Keratinocyte (primary cell): ENCODE measurements at regions not wholly inside any gene's neighbourhood (a gene's known extent, or its start where the extent isn't known, plus 50 kb on each side); places are given as distances from the start of the nearest gene placed in this dataset.

Source experiments
- DNase-seq: peaks from one replicate; pipeline ENCODE4 v3.0.0-alpha.2; 2011; ENCODE audit warnings: low read depth, missing footprints, low spot score
- FAIRE-seq: peaks from 2 replicates; lab custom pipeline; 2011; peaks lifted over from hg19 to GRCh38; lab: Jason Lieb, UNC
- H2AFZ ChIP-seq: 2 replicates; pipeline ENCODE4 v1.6.0; 2012; ENCODE audit warnings: low read length, control low read depth, inconsistent platforms; ENCODE audit not compliant: control insufficient read depth
- H3K27ac ChIP-seq: 2 replicates; pipeline ENCODE4 v1.5.1; 2011; ENCODE audit warnings: low read length; ENCODE audit not compliant: control insufficient read depth, insufficient read depth
- H3K27me3 ChIP-seq: 3 replicates; pipeline ENCODE4 v1.6.0; 2011; ENCODE audit warnings: low read length; ENCODE audit not compliant: control insufficient read depth, insufficient read depth; ENCODE audit errors: extremely low read depth
- H3K36me3 ChIP-seq, 2 experiments: 2 replicates in 1 of 2; 3 replicates in 1 of 2; pipeline ENCODE4 v1.5.1; 2011; ENCODE audit warnings: low read length in 2 of 2, mild to moderate bottlenecking in 1 of 2; ENCODE audit not compliant: control insufficient read depth in 2 of 2, insufficient read depth in 2 of 2; ENCODE audit errors: extremely low read depth in 1 of 2
- H3K4me1 ChIP-seq: 3 replicates; pipeline ENCODE4 v1.5.1; 2011; ENCODE audit warnings: low read length; ENCODE audit not compliant: control insufficient read depth, insufficient read depth; ENCODE audit errors: extremely low read depth
- H3K4me2 ChIP-seq: 3 replicates; pipeline ENCODE4 v1.6.0; 2011; ENCODE audit warnings: low read depth, low read length; ENCODE audit not compliant: control insufficient read depth, insufficient read depth; ENCODE audit errors: extremely low read depth
- H3K4me3 ChIP-seq, 3 experiments: fragments of 200-600 bp in 1 of 3; sonication (generic) in 1 of 3; 2 replicates in 2 of 3; 3 replicates in 1 of 3; pipeline ENCODE4 v1.5.1; 2011 to 2016; ENCODE audit warnings: low read length in 3 of 3, mild to moderate bottlenecking in 3 of 3, control low read depth in 2 of 3, inconsistent platforms in 1 of 3, low read depth in 1 of 3, mixed read lengths in 1 of 3, mixed run types in 1 of 3, moderate library complexity in 1 of 3; ENCODE audit not compliant: control insufficient read depth in 2 of 3, insufficient read depth in 2 of 3; ENCODE audit errors: extremely low read depth in 1 of 3
- H3K79me2 ChIP-seq: 2 replicates; pipeline ENCODE4 v1.6.0; 2012; ENCODE audit warnings: low read length; ENCODE audit not compliant: control insufficient read depth, insufficient read depth
- H3K9ac ChIP-seq: 3 replicates; pipeline ENCODE4 v1.6.0; 2011; ENCODE audit warnings: low read length; ENCODE audit not compliant: control insufficient read depth, insufficient read depth; ENCODE audit errors: extremely low read depth
- H3K9me1 ChIP-seq: 3 replicates; pipeline ENCODE4 v1.6.0; 2011; ENCODE audit warnings: low read length; ENCODE audit not compliant: control insufficient read depth, insufficient read depth; ENCODE audit errors: extremely low read depth
- H3K9me3 ChIP-seq: 2 replicates; pipeline ENCODE4 v1.5.1; 2012; ENCODE audit warnings: low read depth, low read length; ENCODE audit not compliant: control insufficient read depth
- H4K20me1 ChIP-seq: 3 replicates; pipeline ENCODE4 v1.6.0; 2011; ENCODE audit warnings: low read length; ENCODE audit not compliant: control insufficient read depth, insufficient read depth; ENCODE audit errors: extremely low read depth
- CTCF ChIP-seq, 3 experiments: IDR thresholded peaks in 1 of 3; conservative IDR thresholded peaks in 1 of 3; optimal IDR thresholded peaks in 1 of 3; 2 replicates in 2 of 3; 3 replicates in 1 of 3; pipeline versions ENCODE3 to v1.5.1; 2011; ENCODE audit warnings: low read length in 3 of 3, mild to moderate bottlenecking in 3 of 3, moderate library complexity in 2 of 3, control low read depth in 1 of 3, inconsistent platforms in 1 of 3; ENCODE audit not compliant: insufficient read depth in 2 of 3; ENCODE audit errors: extremely low read depth in 1 of 3
- EZH2 ChIP-seq: IDR thresholded peaks from one replicate; pipeline ENCODE4 v1.6.1; 2012; ENCODE audit warnings: inconsistent platforms, mild to moderate bottlenecking, low read length, moderate library complexity
- dilution Hi-C: fragments of 300-500 bp; cut with MboI; formaldehyde crosslinking; loops from one replicate; pipeline ENCODE4 v1.7.0; 2020; ENCODE audit warnings: low sequenced_read_pairs; ENCODE audit not compliant: extremely low pct_ligation_motif_present

GRCh38 chr10:35998026-35998425, 355.9 kb upstream of the FZD8 start:
- no peak overlapping the region for H3K27ac ChIP-seq
- H3K27me3 ChIP-seq, result no peaks in the 10 kb centered on the region
- no peaks in the 10 kb centered on the region for H3K9me1 ChIP-seq
- no peaks in the 10 kb centered on the region for H4K20me1 ChIP-seq
- DNase-seq (no peak), FAIRE-seq (no peak)
- dilution Hi-C loops, result no loop called here
- no peak overlapping the region for H3K4me3 ChIP-seq
- no peaks in the 10 kb centered on the region for H3K9me3 ChIP-seq
- no peak overlapping the region for H3K9ac ChIP-seq
- no peak overlapping the region for H3K4me2 ChIP-seq
- H3K36me3 ChIP-seq, result no peaks in the 10 kb centered on the region
- H3K4me1 ChIP-seq, result no peaks in the 10 kb centered on the region
- no peak overlapping the region for H2AFZ ChIP-seq
- no peak for TF ChIP-seq EZH2
- no peak for TF ChIP-seq CTCF (optimal IDR thresholded peaks at IDR 0.05 in 1 of 3, IDR thresholded peaks at IDR 0.05 in 1 of 3, conservative IDR thresholded peaks at IDR 0.05 in 1 of 3; ENCODE audit: extremely low read depth in 1 of 3, insufficient read depth in 2 of 3, low read length in 3 of 3)
- H3K79me2 ChIP-seq, result no peaks in the 10 kb centered on the region

GRCh38 chr10:35995485-35995884, 353.4 kb upstream of the FZD8 start:
- Histone ChIP-seq H3K36me3 (no peaks in the 10 kb centered on the region), H4K20me1 (no peaks in the 10 kb centered on the region), H2AFZ (no peak overlapping the region), H3K4me1 (no peaks in the 10 kb centered on the region), H3K9me3 (no peaks in the 10 kb centered on the region), H3K27ac (no peak overlapping the region), H3K79me2 (no peaks in the 10 kb centered on the region), H3K4me2 (no peak overlapping the region), H3K9me1 (no peaks in the 10 kb centered on the region), H3K4me3 (no peak overlapping the region), H3K27me3 (no peaks in the 10 kb centered on the region), H3K9ac (no peak overlapping the region)
- FAIRE-seq (no peak), DNase-seq (no peak)
- TF ChIP-seq CTCF (optimal IDR thresholded peaks at IDR 0.05 in 1 of 3, IDR thresholded peaks at IDR 0.05 in 1 of 3, conservative IDR thresholded peaks at IDR 0.05 in 1 of 3; ENCODE audit: extremely low read depth in 1 of 3, insufficient read depth in 2 of 3, low read length in 3 of 3), result no peak
- no peak for TF ChIP-seq EZH2
- dilution Hi-C loops, result no loop called here
